K562 (cell line): ENCODE measurements at regions not wholly inside any gene's neighbourhood (a gene's known extent, or its start where the extent isn't known, plus 50 kb on each side); places are given as distances from the start of the nearest gene placed in this dataset.
A peak's percentile ranks its signal among the peaks of the same experiment; 100 is the strongest.

ENCODE experiments used
- ATAC-seq: fragments of 200-7000 bp; cut with Tn5 transposase; 3 replicates; pipeline ENCODE4 v1.9.1; 2020; ENCODE audit warnings: moderate library complexity
- BruUV-seq: library from RNA; stranded (reverse); fragments of 400-500 nt; replicated peaks from 2 replicates; lab custom pipeline; 2021; lab: Mats Ljungman, UMichigan
- CTCF ChIA-PET: fragments of 300-600 bp; formaldehyde crosslinking; extraction: SDS; loops from one replicate; lab custom pipeline; 2021; ENCODE audit warnings: low intra/inter-chr PET ratio; lab: Yijun Ruan, JAX
- POLR2A ChIA-PET: fragments of 300-600, 350-650 bp; sonication (Branson Sonifier 250); formaldehyde crosslinking; extraction: SDS; loops from one replicate; lab custom pipeline; 2021; ENCODE audit warnings: antibody characterized with exemption, inconsistent platforms; lab: Yijun Ruan, JAX
- DNase-seq, 4 experiments: peaks; one replicate each; pipeline versions ENCODE4 v3.0.0 to v3.0.0-alpha.2; 2011 to 2018; ENCODE audit warnings: low spot score in 3 of 4, mixed read lengths in 3 of 4; ENCODE audit errors: extremely low read depth in 1 of 4
- FAIRE-seq: peaks from 2 replicates; lab custom pipeline; 2011; peaks lifted over from hg19 to GRCh38; lab: Jason Lieb, UNC
- H2AFZ ChIP-seq: 2 replicates; pipeline ENCODE4 v1.6.0; 2011; ENCODE audit warnings: low read depth, low read length, control low read depth, inconsistent platforms
- H3K27ac ChIP-seq: fragments of 200-600 bp; 3 replicates; pipeline ENCODE4 v1.8.0; 2011; ENCODE audit warnings: low read depth, mild to moderate bottlenecking, control low read depth, inconsistent platforms, low read length, moderate library complexity, mixed read lengths; ENCODE audit errors: extremely low read depth
- H3K27me3 ChIP-seq, 2 experiments: fragments of 300-600 bp in 1 of 2; 2 replicates in 1 of 2; 3 replicates in 1 of 2; pipeline versions ENCODE4 v1.6.0 to v1.8.0; 2011; ENCODE audit warnings: inconsistent platforms in 2 of 2, low read length in 2 of 2, mild to moderate bottlenecking in 1 of 2, mixed read lengths in 1 of 2, moderate library complexity in 1 of 2; ENCODE audit not compliant: control insufficient read depth in 2 of 2, insufficient read depth in 2 of 2
- H3K36me3 ChIP-seq: fragments of 300-600 bp; 3 replicates; pipeline ENCODE4 v1.8.0; 2011; ENCODE audit warnings: mild to moderate bottlenecking, low read length, inconsistent platforms; ENCODE audit not compliant: control insufficient read depth, insufficient read depth
- H3K4me1 ChIP-seq, 2 experiments: fragments of 200-600 bp in 1 of 2; replicated peaks in 1 of 2; 2 replicates in 1 of 2; 3 replicates in 1 of 2; pipeline versions ENCODE4 v1.5.1 to v1.8.0; 2011; ENCODE audit warnings: inconsistent platforms in 2 of 2, low read length in 2 of 2, mild to moderate bottlenecking in 1 of 2, mixed read lengths in 1 of 2, moderate library complexity in 1 of 2; ENCODE audit not compliant: control insufficient read depth in 2 of 2, insufficient read depth in 2 of 2
- H3K4me2 ChIP-seq: 2 replicates; pipeline ENCODE4 v1.6.1; 2011; ENCODE audit warnings: low read length, control low read depth, inconsistent platforms, mixed read lengths; ENCODE audit not compliant: insufficient read depth
- H3K4me3 ChIP-seq: fragments of 200-600 bp; sonication (generic), shearing (Covaris generic); 2 replicates; pipeline ENCODE4 v1.5.1; 2016; ENCODE audit warnings: control low read depth, inconsistent platforms
- H3K79me2 ChIP-seq: fragments of 200-600 bp; 3 replicates; pipeline ENCODE4 v1.8.0; 2011; ENCODE audit warnings: low read length, inconsistent platforms; ENCODE audit not compliant: control insufficient read depth, insufficient read depth
- H3K9ac ChIP-seq, 2 experiments: 2 replicates each; pipeline versions ENCODE4 v1.6.0 to v1.6.1; 2011; ENCODE audit warnings: low read depth in 2 of 2, low read length in 2 of 2, control low read depth in 1 of 2, inconsistent platforms in 1 of 2, mild to moderate bottlenecking in 1 of 2, mixed read lengths in 1 of 2; ENCODE audit not compliant: insufficient read depth in 1 of 2
- H3K9me1 ChIP-seq: one replicate; pipeline ENCODE4 v1.6.0; 2011; ENCODE audit warnings: inconsistent platforms, mild to moderate bottlenecking, low read length, moderate library complexity; ENCODE audit not compliant: control insufficient read depth, insufficient read depth
- H3K9me3 ChIP-seq: replicated peaks from 2 replicates; pipeline ENCODE4 v1.5.1; 2011; ENCODE audit warnings: low read depth, low read length, inconsistent platforms; ENCODE audit not compliant: control insufficient read depth, insufficient read depth
- H4K20me1 ChIP-seq: replicated peaks from 2 replicates; pipeline ENCODE4 v1.6.1; 2011; ENCODE audit warnings: low read length, inconsistent platforms, mixed read lengths; ENCODE audit not compliant: control insufficient read depth, insufficient read depth
- BRCA1 ChIP-seq, 2 experiments: fragments of 450-650 bp in 1 of 2; sonication (generic) in 1 of 2; formaldehyde crosslinking in 1 of 2; IDR thresholded peaks; 2 replicates each; pipeline versions ENCODE4 v1.5.0 to v1.6.1; 2017 to 2020; ENCODE audit warnings: mild to moderate bottlenecking in 1 of 2, missing genetic modification reagents in 1 of 2
- HOXB6 ChIP-seq: fragments of 250-450 bp; sonication (Bioruptor Pico); IDR thresholded peaks from 2 replicates; pipeline ENCODE4 v1.5.1; 2022; ENCODE audit warnings: mild to moderate bottlenecking, borderline replicate concordance
- IRF2 ChIP-seq: sonication (generic); formaldehyde crosslinking; IDR thresholded peaks from 2 replicates; pipeline ENCODE4 v1.8.1; 2022; ENCODE audit warnings: mild to moderate bottlenecking, missing genetic modification reagents
- MYC ChIP-seq, 2 experiments: fragments of 250-450 bp in 1 of 2; sonication (Bioruptor Pico) in 1 of 2; IDR thresholded peaks; 2 replicates each; pipeline versions ENCODE4 v1.5.1 to v1.6.1; 2012 to 2021; ENCODE audit warnings: low read depth in 2 of 2, borderline replicate concordance in 1 of 2, improper control_type of control experiment in 1 of 2, low read length in 1 of 2, mild to moderate bottlenecking in 1 of 2, moderate library complexity in 1 of 2
- NELFE ChIP-seq: IDR thresholded peaks from 2 replicates; pipeline ENCODE4 v1.6.1; 2011; ENCODE audit warnings: mild to moderate bottlenecking; ENCODE audit not compliant: insufficient read depth, insufficient read length
- PML ChIP-seq: IDR thresholded peaks from 2 replicates; pipeline ENCODE4 v1.6.1; 2012; ENCODE audit warnings: low read length, inconsistent platforms
- POU5F1 ChIP-seq: fragments of 150-350 bp; IDR thresholded peaks from 2 replicates; pipeline ENCODE4 v1.6.1; 2014; ENCODE audit warnings: borderline replicate concordance, low read length, low read depth, mild to moderate bottlenecking; ENCODE audit not compliant: partially characterized antibody
- RBM25 ChIP-seq: fragments of 200-400 bp; formaldehyde crosslinking; IDR thresholded peaks from 2 replicates; pipeline ENCODE4 v1.6.1; 2018; ENCODE audit warnings: low read length, low read depth, moderate library complexity; ENCODE audit not compliant: severe bottlenecking
- SRF ChIP-seq, 2 experiments: fragments of 250-450, 450-650 bp in 1 of 2; sonication (Bioruptor Pico) in 1 of 2; sonication (generic) in 1 of 2; formaldehyde crosslinking; IDR thresholded peaks; 2 replicates each; pipeline versions ENCODE4 v1.5.0 to v1.5.1; 2020 to 2022; ENCODE audit warnings: mild to moderate bottlenecking in 1 of 2, missing genetic modification reagents in 1 of 2
- U2AF1 ChIP-seq: fragments of 200-400 bp; formaldehyde crosslinking; optimal IDR thresholded peaks from 2 replicates; pipeline ENCODE3; 2017; ENCODE audit warnings: mild to moderate bottlenecking, low read depth, low read length, moderate library complexity
- ZNF165 ChIP-seq: fragments of 250-450 bp; sonication (Bioruptor Pico); IDR thresholded peaks from 2 replicates; pipeline ENCODE4 v1.4.0; 2020; ENCODE audit warnings: borderline replicate concordance
- ZNF316 ChIP-seq: fragments of 450-650 bp; IDR thresholded peaks from 2 replicates; pipeline ENCODE4 v1.6.1; 2016
- ZNF589 ChIP-seq: fragments of 200-800 bp; sonication (Bioruptor generic); IDR thresholded peaks from 2 replicates; pipeline ENCODE4 v1.6.1; 2016; ENCODE audit warnings: low read depth, missing genetic modification characterization, missing compliant biosample characterization
- WGBS: fragments of 100-300 bp; shearing (Covaris generic); methylation state at CpG from one replicate; pipeline ENCODE4 v1.1.6; 2016; ENCODE audit warnings: low coverage, mixed read lengths; ENCODE audit not compliant: insufficient coverage; ENCODE audit errors: missing lambda C conversion rate; 5-methylcytosine and 5-hydroxymethylcytosine counted together
- in situ Hi-C: fragments of 300-500 bp; cut with MboI; formaldehyde crosslinking; loops from 4 replicates; pipeline ENCODE4 v1.15.0; 2018; ENCODE audit warnings: inconsistent platforms, mixed read lengths
- intact Hi-C: fragments of 100-400 bp; cut with micrococcal nuclease; formaldehyde crosslinking; loops from 2 replicates; pipeline ENCODE4 v1.14.2; 2022

GRCh38 chr13:63364159-63364558 is 1948.5 kb upstream of the PCDH20 start:
- Histone ChIP-seq H3K9ac (no peak overlapping the region), H3K79me2 (no peaks in the 10 kb centered on the region), H3K27me3 (no peaks in the 10 kb centered on the region), H3K36me3 (no peaks in the 10 kb centered on the region), H2AFZ (no peak overlapping the region), H3K9me1 (no peaks in the 10 kb centered on the region), H3K27ac (no peak overlapping the region), H4K20me1 (no peaks in the 10 kb centered on the region), H3K9me3 (no peaks in the 10 kb centered on the region), H3K4me1 (no peaks in the 10 kb centered on the region), H3K4me3 (no peak overlapping the region), H3K4me2 (no peak overlapping the region)
- in situ Hi-C loops (no loop called here), intact Hi-C loops (no loop called here)
- ATAC-seq (no peak), FAIRE-seq (no peak), DNase-seq (no peak)
- TF ChIP-seq ZNF316, result peak; percentile 7; the same call in 1 of the 2 replicates
- TF ChIP-seq HOXB6, result no peak
- no TSS peak for BruUV-seq
- CTCF ChIA-PET, result no interaction called here
- POLR2A ChIA-PET, result no interaction called here

- H3K9me1 ChIP-seq, result no peaks in the 10 kb centered on the region
- intact Hi-C loops, result no loop called here
- H3K36me3 ChIP-seq, result no peaks in the 10 kb centered on the region
- no peak overlapping the region for H2AFZ ChIP-seq
- no peak overlapping the region for H3K4me2 ChIP-seq
- TF ChIP-seq SRF (CRISPR knock-in tag; IDR thresholded peaks at IDR 0.05) (no peak), POU5F1 (no peak), MYC (IDR thresholded peaks at IDR 0.05; ENCODE audit: low read depth, low read length) (no peak), MYC (CRISPR knock-in tag; IDR thresholded peaks at IDR 0.05; ENCODE audit: borderline replicate concordance, low read depth) (no peak), ZNF165 (CRISPR knock-in tag) (no peak), IRF2 (CRISPR knock-in tag) (no peak), ZNF589 (no peak), PML (no peak), RBM25 (no peak), U2AF1 (no peak), BRCA1 (IDR thresholded peaks at IDR 0.05) (no peak), BRCA1 (CRISPR knock-in tag; IDR thresholded peaks at IDR 0.05) (no peak), NELFE (no peak)
- TF ChIP-seq, all 486 proteins: peak for 0
- ChIA-PET POLR2A (no interaction called here), CTCF (no interaction called here)
- Histone ChIP-seq H3K79me2 (no peaks in the 10 kb centered on the region), H3K27me3 (no peaks in the 10 kb centered on the region), H3K4me3 (no peak overlapping the region), H3K4me1 (no peaks in the 10 kb centered on the region), H3K27ac (no peak overlapping the region), H4K20me1 (no peaks in the 10 kb centered on the region), H3K9me3 (no peaks in the 10 kb centered on the region), H3K9ac (no peak overlapping the region)
- WGBS, result 0% methylated on average over 1 of the region's 2 CpGs
- FAIRE-seq (no peak), DNase-seq (no peak), ATAC-seq (no peak)
- no TSS peak for BruUV-seq
- in situ Hi-C loops, result no loop called here
These were observed 1935.9 kb upstream of the PCDH20 start for GRCh38 chr13:63351533-63351932.
